OCI-LY1 (cell line): ENCODE measurements at regions not wholly inside any gene's neighbourhood (a gene's known extent, or its start where the extent isn't known, plus 50 kb on each side); places are given as distances from the start of the nearest gene placed in this dataset.

Experiments
- EZH2 ChIP-seq: fragments of 200-600 bp; sonication (generic), shearing (Covaris generic); IDR thresholded peaks from 2 replicates; pipeline ENCODE4 v1.8.0; 2017; ENCODE audit warnings: borderline replicate concordance, mixed run types, mild to moderate bottlenecking, antibody characterized with exemption, low read length, moderate library complexity, mixed read lengths
- TF ChIP-seq, protein P1 (sequence below): fragments of 200-600 bp; sonication (generic), shearing (Covaris generic); IDR thresholded peaks from 2 replicates; pipeline ENCODE4 v1.5.1; 2017; ENCODE audit warnings: mild to moderate bottlenecking, antibody characterized with exemption, low read length, moderate library complexity, mixed read lengths

DNA sequence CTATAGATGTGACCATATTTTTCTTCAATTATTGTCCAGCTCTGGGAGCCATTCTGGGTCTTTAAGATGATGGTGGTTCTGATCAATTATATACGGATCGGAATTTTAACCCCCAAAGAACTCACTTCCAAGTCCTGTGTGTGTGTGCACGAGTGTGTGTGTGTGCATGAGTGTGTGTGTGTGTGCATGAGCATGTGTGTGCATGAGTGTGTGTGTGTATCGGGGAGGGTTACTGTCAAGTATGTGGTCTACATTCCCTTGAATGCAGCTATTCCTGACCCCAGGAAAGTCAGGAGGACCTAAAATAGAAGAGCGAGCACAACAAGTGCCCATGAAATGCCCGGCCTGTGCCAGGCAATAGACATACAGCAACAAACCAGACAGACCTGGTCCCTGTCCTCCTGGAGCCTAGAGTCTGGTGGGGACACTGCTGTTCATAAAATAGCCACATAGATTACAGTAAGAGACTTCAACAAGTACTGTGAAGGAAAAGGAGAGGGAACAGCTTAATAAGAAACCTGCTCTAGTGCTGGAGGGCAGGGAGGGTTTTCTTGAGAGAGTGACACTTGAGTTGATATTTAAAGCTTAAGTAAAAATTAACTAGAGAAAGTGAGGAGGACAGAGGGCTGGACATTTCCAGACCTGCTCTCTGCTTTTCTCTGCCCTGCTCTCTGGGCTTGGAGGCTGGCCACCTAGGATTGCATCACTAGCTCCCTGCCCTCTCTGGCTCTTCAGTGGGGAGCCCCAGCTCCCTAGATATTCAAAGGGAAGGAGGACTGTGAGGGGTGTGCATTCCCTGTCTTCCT, 66.1 kb upstream of the SPON1 start:
- TF ChIP-seq, protein P1, sequence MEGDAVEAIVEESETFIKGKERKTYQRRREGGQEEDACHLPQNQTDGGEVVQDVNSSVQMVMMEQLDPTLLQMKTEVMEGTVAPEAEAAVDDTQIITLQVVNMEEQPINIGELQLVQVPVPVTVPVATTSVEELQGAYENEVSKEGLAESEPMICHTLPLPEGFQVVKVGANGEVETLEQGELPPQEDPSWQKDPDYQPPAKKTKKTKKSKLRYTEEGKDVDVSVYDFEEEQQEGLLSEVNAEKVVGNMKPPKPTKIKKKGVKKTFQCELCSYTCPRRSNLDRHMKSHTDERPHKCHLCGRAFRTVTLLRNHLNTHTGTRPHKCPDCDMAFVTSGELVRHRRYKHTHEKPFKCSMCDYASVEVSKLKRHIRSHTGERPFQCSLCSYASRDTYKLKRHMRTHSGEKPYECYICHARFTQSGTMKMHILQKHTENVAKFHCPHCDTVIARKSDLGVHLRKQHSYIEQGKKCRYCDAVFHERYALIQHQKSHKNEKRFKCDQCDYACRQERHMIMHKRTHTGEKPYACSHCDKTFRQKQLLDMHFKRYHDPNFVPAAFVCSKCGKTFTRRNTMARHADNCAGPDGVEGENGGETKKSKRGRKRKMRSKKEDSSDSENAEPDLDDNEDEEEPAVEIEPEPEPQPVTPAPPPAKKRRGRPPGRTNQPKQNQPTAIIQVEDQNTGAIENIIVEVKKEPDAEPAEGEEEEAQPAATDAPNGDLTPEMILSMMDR = no peak
- TF ChIP-seq EZH2 = no peak
